SW480 (cell line): ENCODE measurements at regions not wholly inside any gene's neighbourhood (a gene's known extent, or its start where the extent isn't known, plus 50 kb on each side); places are given as distances from the start of the nearest gene placed in this dataset.

ENCODE experiments used
- DNase-seq: peaks from one replicate; pipeline ENCODE4 v3.0.0-alpha.2; 2016; ENCODE audit warnings: low spot score

DNA sequence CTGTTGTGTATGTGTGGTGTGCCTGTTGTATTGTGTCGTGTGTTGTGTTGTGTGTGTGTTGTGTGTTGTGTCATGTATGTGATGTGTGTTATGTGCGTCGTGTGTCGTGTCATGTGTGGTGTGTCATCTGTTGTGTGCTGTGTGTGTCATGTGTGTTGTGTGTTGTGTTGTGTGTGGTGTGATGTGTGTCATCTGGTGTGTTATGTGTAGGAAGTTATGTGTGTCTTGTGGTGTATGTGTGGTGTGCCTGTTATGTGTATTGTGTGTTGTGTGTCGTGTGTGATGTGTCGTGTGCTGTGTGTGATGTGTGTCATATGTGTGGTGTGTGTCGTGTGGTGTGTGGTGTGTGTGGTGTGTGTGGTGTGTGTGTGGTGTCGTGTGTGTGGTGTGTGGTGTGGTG is 145.2 kb downstream of the DNAJB6 start:
- DNase-seq, result no peak

DNA sequence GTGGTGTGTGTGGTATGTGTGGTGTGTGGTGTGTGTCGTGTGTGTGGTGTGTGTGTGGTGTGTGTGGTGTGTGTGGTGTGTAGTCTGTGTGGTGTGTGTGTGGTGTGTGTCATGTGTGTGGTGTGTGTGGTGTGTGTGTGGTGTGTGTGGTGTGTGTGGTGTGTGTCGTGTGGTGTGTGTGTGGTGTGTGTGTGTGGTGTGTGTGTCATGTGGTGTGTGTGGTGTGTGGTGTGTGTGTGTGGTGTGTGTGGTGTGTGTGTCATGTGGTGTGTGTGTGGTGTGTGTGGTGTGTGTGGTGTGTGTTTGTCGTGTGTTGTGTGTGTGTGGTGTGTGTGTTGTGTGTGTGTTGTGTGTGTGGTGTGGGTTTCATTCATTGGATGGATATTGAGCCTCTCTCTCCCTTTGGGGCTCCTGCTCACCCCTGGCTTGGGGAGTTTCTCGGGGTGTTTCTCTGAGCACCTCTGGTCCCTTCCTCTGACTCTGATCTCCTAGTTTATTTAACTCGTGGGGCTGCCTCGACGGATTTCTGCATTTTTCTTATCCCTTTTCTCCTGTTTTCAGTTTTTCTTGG is 145.8 kb downstream of the DNAJB6 start:
- DNase-seq, result no peak

DNA sequence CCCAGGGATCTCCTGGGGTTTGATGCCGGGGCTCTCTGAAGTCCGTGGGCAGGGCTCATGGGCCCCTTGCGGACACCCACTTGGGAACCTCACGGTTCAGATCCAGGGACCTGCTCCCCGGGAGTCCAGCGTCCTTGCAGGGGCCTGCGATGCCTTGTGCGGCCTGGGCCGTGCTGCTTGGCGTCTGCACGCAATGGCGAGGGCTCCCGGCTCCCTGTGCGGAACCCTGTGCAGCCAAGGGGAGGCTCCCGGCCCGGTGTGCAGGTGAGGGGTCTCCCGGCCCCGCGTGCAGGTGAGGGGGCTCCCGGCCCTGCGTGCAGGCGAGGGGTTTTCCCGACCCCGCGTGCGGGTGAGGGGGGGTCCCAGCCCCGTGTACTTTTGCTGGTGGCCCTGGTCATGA is 146.7 kb downstream of the DNAJB6 start:
- DNase-seq, result no peak

DNA sequence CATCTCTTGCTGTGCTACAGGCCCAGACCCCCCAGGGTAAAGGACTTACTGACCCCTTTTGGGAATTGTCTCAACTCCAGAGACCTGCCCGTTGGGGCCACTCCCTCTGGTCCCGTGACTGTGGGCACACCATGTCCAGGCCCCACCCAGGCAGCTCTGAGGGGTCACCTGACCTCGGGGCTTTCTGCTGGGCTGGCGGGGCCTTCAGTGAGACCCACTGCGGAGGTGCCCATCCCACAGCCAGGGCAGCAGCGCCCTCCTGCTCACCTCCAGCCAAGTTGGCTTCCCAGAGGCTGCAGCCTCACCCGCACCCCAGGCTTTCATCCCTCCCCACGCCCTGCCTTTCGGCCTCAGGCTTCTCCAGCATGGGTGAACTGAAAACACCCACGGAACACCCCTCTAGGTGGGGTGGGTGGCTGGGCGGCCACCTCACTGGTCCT is 147.2 kb downstream of the DNAJB6 start:
- DNase-seq, result no peak

DNA sequence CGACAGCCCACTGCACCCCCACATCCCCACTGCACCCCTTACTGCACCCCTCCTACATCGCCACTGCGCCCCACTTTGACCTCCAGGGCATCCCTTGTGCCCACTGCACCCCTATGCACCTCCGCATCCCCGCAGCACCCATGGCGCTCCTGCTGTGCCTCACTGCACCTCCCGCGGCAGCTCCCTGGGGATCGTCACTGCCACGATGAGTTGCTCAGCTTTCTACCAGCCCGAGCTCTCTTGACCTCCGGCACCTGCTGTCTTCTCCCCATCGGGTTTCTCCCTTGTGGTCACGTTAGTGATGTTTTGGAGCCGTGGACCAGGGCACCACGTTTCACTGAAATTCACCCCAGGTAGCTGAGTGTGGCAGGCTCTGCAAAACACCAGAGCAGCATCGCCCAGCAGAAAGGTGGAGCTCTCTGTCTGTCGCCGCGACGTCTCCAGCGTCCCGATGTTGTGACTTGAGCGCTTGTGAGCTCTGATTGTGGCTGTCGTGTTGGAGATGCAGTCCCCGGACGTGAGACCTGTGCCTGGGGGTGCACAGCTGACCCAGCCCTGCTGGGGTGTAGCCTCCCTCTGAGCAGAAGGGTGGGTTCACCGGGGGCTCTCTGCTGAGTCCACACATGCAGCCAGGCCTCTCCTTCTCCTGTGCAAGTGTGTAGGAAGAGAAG is 147.7 kb downstream of the DNAJB6 start:
- DNase-seq, result no peak

DNA sequence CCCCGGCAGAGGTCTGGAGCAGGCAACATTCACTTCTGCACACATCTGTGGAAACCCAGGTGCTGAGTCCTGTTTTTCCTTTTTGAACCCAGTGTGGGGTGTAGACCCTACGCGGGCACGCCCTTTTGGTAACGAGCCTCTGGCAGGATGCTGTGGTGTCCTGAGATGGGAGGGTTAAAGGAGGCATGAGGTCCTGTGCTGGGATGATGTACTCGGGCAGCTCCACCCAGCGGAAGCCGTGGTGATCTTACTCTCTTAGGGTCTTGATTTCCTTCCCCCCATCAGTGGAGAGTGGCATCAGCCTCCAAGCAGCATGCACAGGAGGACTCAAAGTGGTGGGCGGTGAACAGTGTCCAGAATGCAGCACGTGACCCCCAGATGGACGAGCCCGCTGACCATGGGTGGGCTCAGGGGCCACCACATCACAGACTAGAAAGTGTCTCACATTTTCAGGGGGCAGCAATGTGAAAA is 148.6 kb downstream of the DNAJB6 start:
- DNase-seq, result no peak

DNA sequence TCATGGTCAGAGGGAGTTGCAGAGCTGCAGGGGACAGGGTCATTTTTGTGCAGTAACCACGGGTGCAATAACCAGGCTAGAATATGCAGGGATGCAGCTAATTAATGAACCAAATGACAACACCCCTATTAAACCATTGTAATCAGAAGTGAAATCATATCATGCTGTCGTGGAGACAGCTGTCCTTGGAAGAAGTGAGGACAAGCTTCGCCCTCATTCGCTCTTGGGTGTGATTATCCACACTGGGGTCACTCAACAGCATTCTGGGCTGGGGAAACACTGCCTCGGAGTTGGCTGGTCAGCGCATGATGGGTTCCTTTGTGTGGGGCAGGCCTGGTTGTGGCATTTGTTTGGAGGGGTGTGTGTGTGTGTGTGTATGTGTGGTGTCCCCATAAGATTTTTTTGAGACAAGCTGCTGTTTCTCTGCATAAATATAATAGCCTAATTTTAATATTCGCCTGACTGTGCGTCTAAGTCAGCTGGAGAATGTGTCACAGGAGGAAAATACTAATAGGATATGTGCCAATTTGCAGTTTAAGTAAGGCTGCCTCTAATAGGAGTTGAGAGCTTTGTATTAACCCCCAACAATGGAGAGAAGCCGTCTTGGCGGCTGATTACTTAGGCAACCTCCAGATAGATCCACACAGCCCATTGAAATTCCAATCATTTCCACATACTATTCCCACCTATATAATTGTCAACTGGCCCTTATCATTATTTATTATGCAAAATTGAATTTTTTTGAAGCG is 149.4 kb downstream of the DNAJB6 start:
- DNase-seq, result no peak

DNA sequence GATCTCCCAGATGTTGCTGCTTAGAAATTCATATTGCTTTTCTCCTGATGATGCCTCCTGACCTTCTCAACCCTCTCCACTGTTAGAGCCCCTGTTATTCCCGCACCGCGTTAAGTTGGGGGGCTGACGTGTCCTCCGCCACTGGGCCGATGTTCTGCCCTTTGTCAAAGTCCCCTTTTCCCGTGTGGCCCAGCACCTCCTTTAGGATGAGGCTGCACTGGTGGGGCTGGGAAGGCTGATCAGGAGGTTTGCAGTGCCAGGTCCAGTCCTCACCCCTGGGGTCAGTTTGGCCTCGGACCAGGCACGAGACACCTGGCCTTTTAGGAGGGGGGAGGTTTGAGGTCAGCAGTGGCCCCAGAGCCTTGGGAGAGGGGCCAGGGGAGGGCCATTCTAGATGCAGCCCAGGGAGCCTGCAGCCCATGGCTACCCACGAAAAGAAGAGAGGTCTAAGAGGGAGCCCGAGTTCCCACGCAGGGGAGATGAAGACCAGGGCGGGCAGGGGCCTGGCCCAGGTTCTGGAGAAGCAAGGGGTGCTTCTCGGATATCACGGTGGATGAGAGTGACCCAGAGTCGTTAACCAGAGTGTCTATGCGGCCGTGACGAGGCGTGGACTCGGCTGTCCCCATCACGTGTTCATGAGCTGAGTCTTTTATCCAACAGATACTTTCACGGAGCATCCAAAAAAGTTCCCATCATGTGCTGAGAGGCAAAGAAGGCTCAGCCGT is 150.4 kb downstream of the DNAJB6 start:
- no peak for DNase-seq

DNA sequence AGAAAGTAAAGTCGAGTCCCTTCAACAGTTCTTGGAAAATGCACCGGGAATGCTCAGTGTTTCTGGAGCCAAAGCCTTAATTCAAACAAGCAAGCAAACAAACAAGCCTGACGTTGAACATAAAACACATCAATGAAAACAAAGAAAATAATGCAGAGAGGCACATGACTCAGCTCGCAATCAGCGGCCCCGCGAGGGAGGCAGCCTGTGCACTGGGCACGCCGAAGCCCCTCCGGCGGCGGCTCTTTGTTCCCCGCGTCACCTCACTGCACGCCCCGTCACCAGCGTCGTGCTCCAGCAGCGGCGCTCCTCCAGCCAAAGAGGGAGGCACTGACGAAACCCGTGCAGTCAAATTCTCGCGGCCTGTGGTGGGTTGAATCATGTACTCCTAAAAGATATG is 151.5 kb downstream of the DNAJB6 start:
- no peak for DNase-seq

DNA sequence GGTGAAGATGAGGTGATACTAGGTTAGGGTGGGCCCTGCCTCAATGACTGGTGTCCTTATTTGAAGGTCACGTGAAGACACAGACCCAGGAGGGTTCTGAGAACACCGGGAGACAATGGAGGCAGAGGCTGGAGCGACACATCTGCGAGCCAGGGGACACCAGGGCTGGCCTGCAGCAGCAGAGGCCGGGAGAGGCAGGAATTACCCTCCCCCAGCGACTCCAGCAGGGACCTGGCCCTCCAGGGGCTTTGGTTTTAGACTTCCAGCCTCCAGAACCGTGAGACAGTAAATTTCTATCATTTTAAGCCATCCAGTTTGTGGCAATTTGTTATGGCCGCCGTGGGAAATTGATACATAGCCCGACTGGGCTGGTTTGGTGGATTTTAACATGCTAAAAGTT is 152.2 kb downstream of the DNAJB6 start:
- no peak for DNase-seq
